HG03469 (cell line): ENCODE measurements at regions not wholly inside any gene's neighbourhood (a gene's known extent, or its start where the extent isn't known, plus 50 kb on each side); places are given as distances from the start of the nearest gene placed in this dataset.
"Not testable (repeated sequence)": the region's sequence is repeated elsewhere in the genome, so short reads cannot be mapped to it uniquely, and the experiment has no call there.

Experiments
- ATAC-seq: cut with Tn5 transposase; IDR thresholded peaks from one replicate; pipeline ENCODE4 v1.9.1; 2021; ENCODE audit warnings: mild to moderate bottlenecking, moderate library complexity, moderate number of reproducible peaks; ENCODE audit not compliant: unreplicated experiment

GRCh38 chr1:191305370-191305769, 827.7 kb upstream of the BRINP3 start:
- no peak for ATAC-seq

- ATAC-seq: no peak
Observed at GRCh38 chr1:191306916-191307315, 829.3 kb upstream of the BRINP3 start.

DNA sequence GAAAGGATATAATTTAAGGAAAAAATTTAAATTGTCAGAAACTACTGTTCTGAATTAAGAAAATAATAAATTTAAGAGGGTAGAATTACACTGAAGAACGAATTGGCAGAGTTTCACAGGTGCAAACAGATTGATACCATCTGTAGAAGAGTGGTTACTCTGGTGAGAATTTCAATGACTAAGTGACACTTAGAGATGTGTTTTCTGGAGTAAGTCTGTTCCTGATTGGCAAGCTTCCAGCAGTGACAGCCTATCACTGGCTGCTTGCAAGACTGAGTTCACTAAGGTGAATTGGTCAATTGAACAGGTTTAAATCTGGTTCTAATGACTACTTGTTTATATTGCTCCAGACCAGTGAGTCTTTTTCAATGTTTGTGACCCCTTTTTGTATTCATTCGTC, 838.2 kb upstream of the RGS18 start:
- ATAC-seq: no peak

- ATAC-seq: no peak
Observed at GRCh38 chr1:191327868-191328267, 830.4 kb upstream of the RGS18 start.

DNA sequence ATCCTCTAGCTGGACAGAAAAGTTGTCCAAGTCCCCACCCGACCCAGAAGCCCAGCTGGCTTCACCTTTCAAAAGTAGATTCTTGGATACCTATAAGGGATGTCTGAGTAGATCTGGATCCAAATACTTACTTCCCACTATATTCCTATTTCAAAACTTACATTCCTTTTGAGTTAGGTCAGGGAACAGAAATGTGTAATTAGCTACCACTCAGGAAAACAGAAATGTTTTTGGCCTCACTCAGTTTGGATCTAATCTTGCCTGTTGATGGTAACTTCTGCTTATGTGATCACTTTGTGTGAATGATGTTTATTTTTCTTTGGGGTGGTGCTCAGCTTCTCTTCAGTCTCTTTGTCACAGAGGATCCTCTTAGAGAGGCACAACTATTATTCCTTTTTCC, 814.4 kb upstream of the RGS18 start:
- no peak for ATAC-seq

- ATAC-seq: no peak
Observed at GRCh38 chr1:191346381-191346780, 811.9 kb upstream of the RGS18 start.

- ATAC-seq: no peak
Observed at GRCh38 chr1:191348328-191348727, 809.9 kb upstream of the RGS18 start.

DNA sequence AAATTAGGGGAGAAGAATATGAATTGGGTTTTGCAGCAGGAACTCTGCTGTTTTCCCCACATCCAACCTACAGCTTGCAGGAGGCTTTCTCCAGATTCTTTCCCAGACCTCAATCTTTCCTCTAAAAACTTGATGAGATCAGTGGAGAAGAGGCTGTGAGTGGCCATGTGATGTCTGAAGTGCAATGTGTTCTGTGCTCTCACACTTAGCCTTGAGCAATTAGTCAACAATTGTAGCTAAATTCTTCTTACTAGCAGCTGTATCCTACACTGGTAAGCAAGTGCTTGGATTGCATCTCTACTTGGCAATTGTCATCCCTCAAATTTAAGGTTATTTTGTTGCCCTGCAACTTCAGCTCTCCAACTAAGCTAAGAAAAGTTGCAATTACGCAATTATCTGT, 807.3 kb upstream of the RGS18 start:
- ATAC-seq: no peak

GRCh38 chr1:191358724-191359123, 799.5 kb upstream of the RGS18 start:
- ATAC-seq: no peak

- ATAC-seq: no peak
Observed at GRCh38 chr1:191366686-191367085, 791.6 kb upstream of the RGS18 start.

GRCh38 chr1:191368891-191369654, 789.2 kb upstream of the RGS18 start:
- no peak for ATAC-seq

DNA sequence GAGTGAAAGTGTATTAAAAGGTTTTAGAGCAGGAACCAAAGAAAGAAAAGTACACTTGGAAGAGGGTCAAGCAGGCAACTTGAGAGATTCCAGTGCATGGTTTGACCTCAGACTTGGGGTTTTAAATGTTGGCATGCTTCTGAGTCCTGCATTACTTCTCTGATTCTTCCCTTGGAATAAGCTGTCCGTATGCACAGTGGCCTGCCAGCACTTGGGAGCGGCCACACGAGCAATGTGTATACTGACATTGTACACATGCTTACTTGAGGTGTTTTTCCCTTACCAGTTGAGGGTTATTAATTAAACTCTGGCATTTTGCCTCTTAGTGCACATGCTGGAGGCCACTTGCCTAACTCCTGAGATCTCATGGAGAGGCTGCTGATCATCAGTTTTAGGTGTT, 786.6 kb upstream of the RGS18 start:
- ATAC-seq: no peak

- no peak for ATAC-seq
Observed at GRCh38 chr1:191388283-191388682, 770.0 kb upstream of the RGS18 start.

DNA sequence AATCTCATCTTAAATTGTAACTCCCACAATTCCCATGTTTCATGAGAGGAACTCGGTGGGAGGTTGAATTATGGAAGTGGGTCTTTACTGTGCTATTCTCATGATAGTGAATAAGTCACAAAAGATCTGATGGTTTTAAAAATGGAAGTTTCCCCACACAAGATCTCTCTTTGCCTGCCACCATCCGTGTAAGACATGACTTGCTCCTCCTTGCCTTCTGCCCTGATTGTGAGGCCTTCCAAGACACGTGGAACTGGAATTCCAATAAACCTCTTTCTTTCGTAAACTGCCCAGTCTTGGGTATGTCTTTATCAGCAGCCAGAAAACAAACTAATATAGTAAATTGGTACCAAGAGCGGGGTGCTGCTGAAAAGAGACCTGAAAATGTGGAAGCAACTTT, 761.6 kb upstream of the RGS18 start:
- ATAC-seq: no peak

DNA sequence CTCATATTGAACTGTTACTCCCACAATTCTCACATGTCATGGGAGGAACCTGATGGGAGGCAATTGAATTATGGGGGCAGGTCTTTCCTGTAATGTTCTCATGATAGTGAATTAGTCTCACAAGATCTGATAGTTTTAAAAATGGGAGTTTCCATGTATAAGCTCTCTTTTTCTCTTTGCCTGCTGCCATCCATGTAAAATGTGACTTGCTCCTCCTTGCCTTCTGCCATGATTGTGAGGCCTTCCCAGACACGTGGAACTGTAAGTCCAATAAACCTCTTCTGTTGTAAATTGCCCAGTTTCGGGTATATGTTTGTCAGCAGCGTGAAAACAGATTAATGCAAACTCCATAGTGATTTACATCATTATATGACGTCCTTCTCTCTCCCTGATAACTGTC, 759.7 kb upstream of the RGS18 start:
- ATAC-seq: no peak

GRCh38 chr1:191405417-191405816, 752.8 kb upstream of the RGS18 start:
- ATAC-seq: no peak

DNA sequence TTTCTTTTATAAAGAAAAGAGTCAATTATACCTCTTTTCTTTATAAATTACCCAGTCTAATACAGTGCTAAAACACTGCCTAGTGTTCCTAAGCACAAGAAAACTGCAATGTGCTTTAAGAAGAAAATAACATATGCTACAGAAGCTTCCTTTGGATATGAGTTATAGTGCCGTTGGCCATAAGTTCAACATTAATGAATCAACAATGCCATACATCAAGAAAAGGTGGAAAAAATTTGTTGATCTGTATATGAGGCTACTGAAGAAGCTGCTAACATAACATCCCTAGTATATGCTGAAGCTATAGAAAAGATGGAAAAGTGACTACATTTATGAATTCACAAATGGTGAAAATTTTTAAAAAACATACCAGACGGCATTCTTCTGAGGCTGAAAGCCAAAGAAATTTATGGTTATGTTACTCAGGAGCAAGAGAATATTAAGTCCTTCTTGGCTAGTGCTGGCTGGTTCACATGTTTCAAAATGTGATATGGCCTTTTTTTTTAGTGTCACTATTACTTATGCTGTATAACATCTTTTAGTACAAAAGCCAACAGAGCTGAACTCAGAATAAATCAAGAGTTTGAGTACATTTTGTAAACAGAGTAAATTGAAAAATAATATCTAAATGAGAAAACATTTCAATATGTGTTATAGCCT, 743.2 kb upstream of the RGS18 start:
- ATAC-seq: no peak

DNA sequence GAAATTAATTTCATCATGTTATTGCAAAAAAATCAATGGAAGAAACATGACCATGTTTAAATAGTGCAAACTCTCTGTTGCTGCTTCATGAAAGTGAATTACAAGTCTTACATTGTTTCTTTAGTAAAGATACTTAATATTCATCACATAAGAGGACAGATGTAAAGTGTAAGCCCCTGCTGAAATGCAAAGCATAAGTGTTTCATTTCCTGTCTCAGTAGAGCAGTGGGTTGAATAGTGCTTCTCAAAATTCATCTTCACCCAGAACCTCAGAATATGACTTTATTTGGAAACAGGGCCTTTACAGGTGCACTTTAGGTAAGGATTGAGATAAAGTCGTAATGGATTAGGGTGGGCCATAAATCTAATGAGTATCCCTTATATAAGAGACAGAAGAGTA, 738.4 kb upstream of the RGS18 start:
- ATAC-seq: no peak

DNA sequence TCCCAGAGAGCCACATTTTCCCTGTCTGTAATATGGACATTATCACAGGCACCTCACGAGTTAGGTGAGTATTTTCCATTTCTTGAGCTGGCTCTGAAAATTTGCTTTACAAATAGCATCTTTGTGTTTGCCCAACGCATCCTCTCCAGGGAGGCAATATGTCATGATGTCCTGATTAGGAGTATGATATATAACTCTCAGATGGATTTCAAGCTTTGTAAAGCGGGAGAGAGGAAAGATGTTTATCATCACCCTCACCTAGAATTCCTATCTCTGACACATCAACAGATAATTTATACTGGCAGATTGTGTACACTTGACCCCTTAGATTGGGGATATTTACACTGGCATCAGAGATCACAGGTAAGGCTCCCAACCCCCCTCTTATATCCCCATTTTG, 730.7 kb upstream of the RGS18 start:
- no peak for ATAC-seq

- no peak for ATAC-seq
Observed at GRCh38 chr1:191432817-191433216, 725.4 kb upstream of the RGS18 start.

- ATAC-seq: no peak
Observed at GRCh38 chr1:191438979-191439378, 719.3 kb upstream of the RGS18 start.

DNA sequence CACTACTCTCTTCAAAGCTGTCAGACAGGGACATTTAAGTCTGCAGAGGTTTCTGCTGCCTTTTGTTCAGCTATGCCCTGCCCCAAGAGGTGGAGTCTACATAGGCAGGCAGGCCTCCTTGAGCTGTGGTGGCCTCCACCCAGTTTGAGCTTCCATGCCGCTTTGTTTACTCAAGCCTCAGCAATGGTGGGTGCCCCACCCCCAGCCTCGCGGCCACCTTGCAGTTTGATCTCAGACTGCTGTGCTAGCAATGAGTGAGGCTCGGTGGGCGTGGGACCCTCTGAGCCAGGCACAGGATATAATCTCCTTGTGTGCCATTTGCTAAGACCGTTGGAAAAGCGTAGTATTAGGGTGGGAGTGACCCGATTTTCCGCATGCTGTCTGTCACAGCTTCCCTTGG, 710.0 kb upstream of the RGS18 start:
- not testable (repeated sequence) for ATAC-seq

DNA sequence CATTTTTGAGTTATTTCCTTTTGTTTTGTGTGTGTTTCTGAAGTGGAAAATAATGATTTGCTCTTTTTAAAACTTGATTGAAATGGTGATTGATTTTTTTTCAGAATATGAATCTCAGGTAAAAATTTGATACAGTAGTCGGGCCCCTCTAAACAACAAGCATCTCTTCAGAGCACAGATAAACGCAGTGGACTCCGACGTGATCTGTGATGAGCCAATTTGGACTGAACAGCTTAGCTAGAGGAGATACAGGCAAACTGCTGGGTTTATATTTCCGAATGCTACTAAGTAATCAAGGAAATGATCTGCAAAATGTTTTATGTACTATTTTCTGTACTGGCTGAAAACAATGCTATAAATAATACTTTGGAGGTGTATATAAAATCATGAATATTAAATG, 705.7 kb upstream of the RGS18 start:
- no peak for ATAC-seq
